ENCODE measurements at regions not wholly inside any gene's neighbourhood (a gene's known extent, or its start where the extent isn't known, plus 50 kb on each side); places are given as distances from the start of the nearest gene placed in this dataset.

- Histone ChIP-seq H3K27me3 (ENCODE audit: low read length) (no peaks in the 10 kb centered on the region), H3K9me3 (ENCODE audit: insufficient read depth, low read length) (no peaks in the 10 kb centered on the region), H3K9ac (ENCODE audit: low read length) (no peak overlapping the region), H3K36me3 (ENCODE audit: low read length) (no peaks in the 10 kb centered on the region), H3K27ac (ENCODE audit: low read depth, low read length) (no peak overlapping the region), H3K79me2 (ENCODE audit: insufficient read depth, low read length) (no peaks in the 10 kb centered on the region), H3K4me3 (ENCODE audit: insufficient read depth, low read length, poor library complexity, severe bottlenecking) (no peak overlapping the region), H3F3A (ENCODE audit: insufficient read depth) (no peaks in the 10 kb centered on the region), H3K4me2 (ENCODE audit: low read depth, low read length, poor library complexity, severe bottlenecking) (no peak overlapping the region), H4K20me1 (ENCODE audit: low read depth, low read length) (no peaks in the 10 kb centered on the region), H3K9me2 (replicated peaks; ENCODE audit: insufficient read depth, low read length) (no peaks in the 10 kb centered on the region; the same call in 1 of the 2 replicates), H2AFZ (ENCODE audit: low read depth, low read length, severe bottlenecking) (no peak overlapping the region)
- TF ChIP-seq EZH2phosphoT487 (conservative IDR thresholded peaks at IDR 0.05; ENCODE audit: low read length) (no peak), CTCF (IDR thresholded peaks at IDR 0.05; ENCODE audit: insufficient read depth, low read length, poor library complexity, severe bottlenecking) (no peak)
Measured at GRCh38 chr20:60491051-60491581, 532.9 kb downstream of the CDH26 start.

- Histone ChIP-seq H3K79me2 (ENCODE audit: insufficient read depth, low read length) (no peaks in the 10 kb centered on the region), H3K4me2 (ENCODE audit: low read depth, low read length, poor library complexity, severe bottlenecking) (no peak overlapping the region), H3K27me3 (ENCODE audit: low read length) (no peaks in the 10 kb centered on the region), H3K27ac (ENCODE audit: low read depth, low read length) (no peak overlapping the region), H3K36me3 (ENCODE audit: low read length) (no peaks in the 10 kb centered on the region), H2AFZ (ENCODE audit: low read depth, low read length, severe bottlenecking) (no peak overlapping the region), H4K20me1 (ENCODE audit: low read depth, low read length) (no peaks in the 10 kb centered on the region), H3K9me3 (ENCODE audit: insufficient read depth, low read length) (no peaks in the 10 kb centered on the region), H3K4me3 (ENCODE audit: insufficient read depth, low read length, poor library complexity, severe bottlenecking) (no peak overlapping the region), H3K9me2 (replicated peaks; ENCODE audit: insufficient read depth, low read length) (no peaks in the 10 kb centered on the region), H3F3A (ENCODE audit: insufficient read depth) (no peaks in the 10 kb centered on the region), H3K9ac (ENCODE audit: low read length) (no peak overlapping the region)
- TF ChIP-seq CTCF (IDR thresholded peaks at IDR 0.05; ENCODE audit: insufficient read depth, low read length, poor library complexity, severe bottlenecking) (no peak), EZH2phosphoT487 (conservative IDR thresholded peaks at IDR 0.05; ENCODE audit: low read length) (no peak)
Measured at GRCh38 chr20:60494476-60494875, 536.3 kb downstream of the CDH26 start.

GRCh38 chr20:60497298-60498035 is 539.2 kb downstream of the CDH26 start:
- no peaks in the 10 kb centered on the region for H3K36me3 ChIP-seq (ENCODE audit: low read length)
- H3K9me3 ChIP-seq (ENCODE audit: insufficient read depth, low read length) = no peaks in the 10 kb centered on the region
- H2AFZ ChIP-seq (ENCODE audit: low read depth, low read length, severe bottlenecking) = no peak overlapping the region
- no peaks in the 10 kb centered on the region for H3K27me3 ChIP-seq (ENCODE audit: low read length)
- no peak for TF ChIP-seq EZH2phosphoT487 (conservative IDR thresholded peaks at IDR 0.05; ENCODE audit: low read length)
- no peak for TF ChIP-seq CTCF (IDR thresholded peaks at IDR 0.05; ENCODE audit: insufficient read depth, low read length, poor library complexity, severe bottlenecking)
- H3F3A ChIP-seq (ENCODE audit: insufficient read depth) = no peaks in the 10 kb centered on the region
- no peak overlapping the region for H3K4me3 ChIP-seq (ENCODE audit: insufficient read depth, low read length, poor library complexity, severe bottlenecking)
- H3K4me2 ChIP-seq (ENCODE audit: low read depth, low read length, poor library complexity, severe bottlenecking) = no peak overlapping the region
- H3K79me2 ChIP-seq (ENCODE audit: insufficient read depth, low read length) = no peaks in the 10 kb centered on the region
- no peak overlapping the region for H3K27ac ChIP-seq (ENCODE audit: low read depth, low read length)
- no peaks in the 10 kb centered on the region for H3K9me2 ChIP-seq (replicated peaks; ENCODE audit: insufficient read depth, low read length)
- H3K9ac ChIP-seq (ENCODE audit: low read length) = no peak overlapping the region
- H4K20me1 ChIP-seq (ENCODE audit: low read depth, low read length) = no peaks in the 10 kb centered on the region
